Suprapubic skin (tissue), 3 donors: ENCODE measurements at regions not wholly inside any gene's neighbourhood (a gene's known extent, or its start where the extent isn't known, plus 50 kb on each side); places are given as distances from the start of the nearest gene placed in this dataset.

Experiments
- POLR2A ChIP-seq, 2 donors: fragments of 450-650 bp; IDR thresholded peaks; one replicate each; pipeline ENCODE4 v1.6.1; 2017; ENCODE audit warnings: antibody characterized with exemption in 2 of 2, mild to moderate bottlenecking in 2 of 2, moderate library complexity in 2 of 2
- TF ChIP-seq, protein P1 (sequence below), 2 donors: fragments of 200-600 bp in 1 of 2; fragments of 450-650 bp in 1 of 2; sonication (generic) in 1 of 2; IDR thresholded peaks; one replicate each; pipeline ENCODE4 v1.5.1; 2016 to 2019; ENCODE audit warnings: antibody characterized with exemption in 2 of 2, mild to moderate bottlenecking in 1 of 2, moderate library complexity in 1 of 2

DNA sequence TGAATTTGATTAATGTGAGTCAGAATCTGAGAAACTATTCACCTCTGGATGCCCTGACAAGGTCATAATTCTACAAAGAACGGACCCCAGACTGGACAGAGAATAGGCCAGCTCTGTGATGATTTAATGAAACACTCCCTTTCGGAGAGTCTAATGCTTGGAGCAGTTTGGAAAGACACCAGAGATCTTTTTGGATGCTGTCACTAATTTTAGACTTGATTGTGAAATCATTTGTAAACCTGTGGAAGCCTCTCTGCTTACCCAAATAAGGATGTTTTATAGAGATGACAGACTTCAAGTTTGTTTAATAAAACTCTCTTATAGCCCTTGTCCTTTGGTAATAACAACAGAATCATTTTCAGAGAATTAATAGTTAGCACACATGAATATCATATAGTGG, 83.5 kb downstream of the MYL12B start:
- TF ChIP-seq, protein P1, sequence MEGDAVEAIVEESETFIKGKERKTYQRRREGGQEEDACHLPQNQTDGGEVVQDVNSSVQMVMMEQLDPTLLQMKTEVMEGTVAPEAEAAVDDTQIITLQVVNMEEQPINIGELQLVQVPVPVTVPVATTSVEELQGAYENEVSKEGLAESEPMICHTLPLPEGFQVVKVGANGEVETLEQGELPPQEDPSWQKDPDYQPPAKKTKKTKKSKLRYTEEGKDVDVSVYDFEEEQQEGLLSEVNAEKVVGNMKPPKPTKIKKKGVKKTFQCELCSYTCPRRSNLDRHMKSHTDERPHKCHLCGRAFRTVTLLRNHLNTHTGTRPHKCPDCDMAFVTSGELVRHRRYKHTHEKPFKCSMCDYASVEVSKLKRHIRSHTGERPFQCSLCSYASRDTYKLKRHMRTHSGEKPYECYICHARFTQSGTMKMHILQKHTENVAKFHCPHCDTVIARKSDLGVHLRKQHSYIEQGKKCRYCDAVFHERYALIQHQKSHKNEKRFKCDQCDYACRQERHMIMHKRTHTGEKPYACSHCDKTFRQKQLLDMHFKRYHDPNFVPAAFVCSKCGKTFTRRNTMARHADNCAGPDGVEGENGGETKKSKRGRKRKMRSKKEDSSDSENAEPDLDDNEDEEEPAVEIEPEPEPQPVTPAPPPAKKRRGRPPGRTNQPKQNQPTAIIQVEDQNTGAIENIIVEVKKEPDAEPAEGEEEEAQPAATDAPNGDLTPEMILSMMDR (IDR thresholded peaks at IDR 0.05) = no peak
- TF ChIP-seq POLR2A (IDR thresholded peaks at IDR 0.05) = no peak
